ENCODE measurements at regions not wholly inside any gene's neighbourhood (a gene's known extent, or its start where the extent isn't known, plus 50 kb on each side); places are given as distances from the start of the nearest gene placed in this dataset.

- FAIRE-seq = no peak
- H2BK120ac ChIP-seq (replicated peaks; ENCODE audit: low read depth, low read length) = no peak overlapping the region
- no peak for TF ChIP-seq RNF2 (IDR thresholded peaks at IDR 0.05; ENCODE audit: borderline replicate concordance, low read depth, low read length, missing control alignments, poor library complexity, severe bottlenecking)
- TF ChIP-seq MAX (IDR thresholded peaks at IDR 0.05) = no peak
- no peak for TF ChIP-seq NANOG (IDR thresholded peaks at IDR 0.05; ENCODE audit: insufficient read depth, low read depth, low read length, poor library complexity, severe bottlenecking)
- TF ChIP-seq SP4 (IDR thresholded peaks at IDR 0.05; ENCODE audit: low read length) = no peak
- no peak for TF ChIP-seq POLR2A (IDR thresholded peaks at IDR 0.05; ENCODE audit: control extremely low read depth in 1 of 2, low read depth in 2 of 2, low read length in 2 of 2)
- no peak for TF ChIP-seq RFX5 (IDR thresholded peaks at IDR 0.05; ENCODE audit: borderline replicate concordance, low read depth, low read length)
- TF ChIP-seq JUND (IDR thresholded peaks at IDR 0.05; ENCODE audit: low read length) = no peak
- no peak overlapping the region for H2BK15ac ChIP-seq (ENCODE audit: low read length)
- H3K9ac ChIP-seq (replicated peaks in 1 of 4; ENCODE audit: extremely low read depth in 1 of 4, low read depth in 3 of 4, low read length in 3 of 4) = no peak overlapping the region
- no peak overlapping the region for H3K56ac ChIP-seq (replicated peaks; ENCODE audit: insufficient read length, low read depth, low read length)
- H3K36me3 ChIP-seq (ENCODE audit: control insufficient read depth in 2 of 4, insufficient read depth in 4 of 4, low read length in 3 of 4) = no peaks in the 10 kb centered on the region
- no peak overlapping the region for H2BK20ac ChIP-seq (ENCODE audit: low read length)
- H3K18ac ChIP-seq (ENCODE audit: extremely low read depth, low read length) = no peak overlapping the region
- H2BK5ac ChIP-seq (ENCODE audit: low read depth, low read length) = no peak overlapping the region
- H3K27ac ChIP-seq (ENCODE audit: low read depth, low read length) = no peak overlapping the region
- H2AK5ac ChIP-seq (ENCODE audit: low read depth, low read length) = no peak overlapping the region
- no peak overlapping the region for H4K5ac ChIP-seq (ENCODE audit: insufficient read length, low read depth, low read length)
- H2BK12ac ChIP-seq (ENCODE audit: low read depth, low read length) = no peak overlapping the region
- no peak overlapping the region for H4K91ac ChIP-seq (replicated peaks; ENCODE audit: insufficient read length, low read length)
- H3K14ac ChIP-seq (ENCODE audit: insufficient read length) = no peak overlapping the region
- H3K79me2 ChIP-seq (ENCODE audit: control insufficient read depth in 1 of 2, insufficient read depth in 2 of 2, low read length in 2 of 2) = no peaks in the 10 kb centered on the region
- H2AFZ ChIP-seq (ENCODE audit: low read length) = no peak overlapping the region
- H4K20me1 ChIP-seq (replicated peaks in 1 of 2; ENCODE audit: control insufficient read depth in 1 of 2, insufficient read depth in 2 of 2, low read length in 2 of 2) = no peaks in the 10 kb centered on the region
- H3K4ac ChIP-seq (replicated peaks; ENCODE audit: insufficient read length, low read depth, low read length) = no peak overlapping the region
- H4K8ac ChIP-seq (ENCODE audit: extremely low read depth, insufficient read depth, low read length) = no peak overlapping the region
- ChIA-PET CTCF (ENCODE audit: partially characterized antibody) (interaction anchor here (0.6 to 1.5 kb wide), 2 partner anchors 15 to 926 kb away, joined by 3 to 4 read pairs; no protein-coding TSS in a partner anchor), POLR2A (ENCODE audit: partially characterized antibody) (no interaction called here)
- H3K23ac ChIP-seq (ENCODE audit: insufficient read length) = no peak overlapping the region
- no peaks in the 10 kb centered on the region for H3K79me1 ChIP-seq (ENCODE audit: low read depth, low read length)
- H3K4me3 ChIP-seq (ENCODE audit: extremely low read depth in 1 of 4, insufficient read depth in 2 of 4, low read depth in 3 of 4, low read length in 4 of 4) = no peak overlapping the region
- no peaks in the 10 kb centered on the region for H3K9me3 ChIP-seq (ENCODE audit: insufficient read depth in 2 of 2, low read depth in 1 of 2, low read length in 1 of 2)
- H3K4me2 ChIP-seq (ENCODE audit: insufficient read depth in 1 of 2, low read depth in 2 of 2, low read length in 2 of 2) = no peak overlapping the region
- WGBS, 2 experiments (ENCODE audit: extremely low coverage in 1 of 2, insufficient coverage in 1 of 2, insufficient read length in 1 of 2, insufficient replicate concordance in 2 of 2, low coverage in 1 of 2, low lambda C conversion rate in 2 of 2, missing lambda C conversion rate in 1 of 2) = 89% methylated on average over 1 of the region's 1 CpG; no CpG with 5 or more reads in 1 of the 2 experiments
- H3K4me1 ChIP-seq (replicated peaks in 1 of 4; ENCODE audit: control insufficient read depth in 3 of 4, insufficient read depth in 4 of 4, low read length in 3 of 4) = peaks cover 0 to 4% (median 1%) of the 10 kb centered on the region in 4 experiments; a peak in 3 of 7 replicates
- H3K27me3 ChIP-seq (replicated peaks in 1 of 4; ENCODE audit: control insufficient read depth in 3 of 4, extremely low read depth in 1 of 4, insufficient read depth in 3 of 4, low read length in 3 of 4) = no peaks in the 10 kb centered on the region
- H3K23me2 ChIP-seq (ENCODE audit: low read depth, low read length) = no peaks in the 10 kb centered on the region
- DNase-seq (ENCODE audit: low read depth in 1 of 2, low spot score in 2 of 2) = no peak
These were observed 202.0 kb upstream of the MTNR1B start for GRCh38 chr11:92767416-92767815.
